COR-L47 (cell line): ENCODE measurements at regions not wholly inside any gene's neighbourhood (a gene's known extent, or its start where the extent isn't known, plus 50 kb on each side); places are given as distances from the start of the nearest gene placed in this dataset.
A peak's percentile ranks its signal among the peaks of the same experiment; 100 is the strongest.
"Not testable (repeated sequence)": the region's sequence is repeated elsewhere in the genome, so short reads cannot be mapped to it uniquely, and the experiment has no call there.

Experiments used
- DNase-seq: peaks from one replicate; lab custom pipeline; 2025; lab: John Stamatoyannopoulos, UW

- no peak for DNase-seq
Measured at GRCh38 chr10:64320448-64320847, 799.2 kb downstream of the REEP3 start.

- DNase-seq, result no peak
Measured at GRCh38 chr10:64329510-64329909, 808.3 kb downstream of the REEP3 start.

GRCh38 chr10:64332551-64332950 lies 811.4 kb downstream of the REEP3 start:
- no peak for DNase-seq

GRCh38 chr10:64334084-64334483 lies 812.9 kb downstream of the REEP3 start:
- DNase-seq, result no peak

- DNase-seq, result no peak
Measured at GRCh38 chr10:64344211-64344610, 823.0 kb downstream of the REEP3 start.

GRCh38 chr10:64345856-64346255 lies 824.7 kb downstream of the REEP3 start:
- no peak for DNase-seq

GRCh38 chr10:64346389-64346788 lies 825.2 kb downstream of the REEP3 start:
- no peak for DNase-seq

GRCh38 chr10:64350665-64351064 lies 829.5 kb downstream of the REEP3 start:
- DNase-seq, result no peak

- no peak for DNase-seq
Measured at GRCh38 chr10:64358907-64359306, 837.7 kb downstream of the REEP3 start.

GRCh38 chr10:64360240-64360639 lies 839.0 kb downstream of the REEP3 start:
- not testable (repeated sequence) for DNase-seq

- DNase-seq, result no peak
Measured at GRCh38 chr10:64363687-64364086, 842.5 kb downstream of the REEP3 start.

GRCh38 chr10:64365663-64366062 lies 844.5 kb downstream of the REEP3 start:
- DNase-seq, result no peak

GRCh38 chr10:64368298-64368697 lies 847.1 kb downstream of the REEP3 start:
- DNase-seq, result no peak

- DNase-seq, result no peak
Measured at GRCh38 chr10:64369885-64370773, 848.9 kb downstream of the REEP3 start.

GRCh38 chr10:64374346-64374745 lies 853.1 kb downstream of the REEP3 start:
- no peak for DNase-seq

- DNase-seq, result no peak
Measured at GRCh38 chr10:64376167-64376566, 855.0 kb downstream of the REEP3 start.

GRCh38 chr10:64379898-64380297 lies 858.7 kb downstream of the REEP3 start:
- peak; percentile 55 for DNase-seq

- DNase-seq, result no peak
Measured at GRCh38 chr10:64385355-64385754, 864.2 kb downstream of the REEP3 start.

GRCh38 chr10:64394744-64395143 lies 873.5 kb downstream of the REEP3 start:
- no peak for DNase-seq

GRCh38 chr10:64396105-64396708 lies 875.0 kb downstream of the REEP3 start:
- DNase-seq, result no peak

GRCh38 chr10:64397125-64397524 lies 875.9 kb downstream of the REEP3 start:
- DNase-seq, result no peak

- no peak for DNase-seq
Measured at GRCh38 chr10:64408391-64409183, 887.4 kb downstream of the REEP3 start.

GRCh38 chr10:64409349-64409748 lies 888.1 kb downstream of the REEP3 start:
- no peak for DNase-seq
